HL-60 (cell line): ENCODE measurements at regions not wholly inside any gene's neighbourhood (a gene's known extent, or its start where the extent isn't known, plus 50 kb on each side); places are given as distances from the start of the nearest gene placed in this dataset.

ENCODE experiments used
- GABPA ChIP-seq: IDR thresholded peaks from 2 replicates; pipeline ENCODE4 v1.6.1; 2012; ENCODE audit warnings: low read depth
- POLR2AphosphoS5 ChIP-seq: IDR thresholded peaks from 2 replicates; pipeline ENCODE4 v1.6.1; 2012; ENCODE audit warnings: low read depth
- SPI1 ChIP-seq: IDR thresholded peaks from 2 replicates; pipeline ENCODE4 v1.6.1; 2012; ENCODE audit warnings: low read depth, mild to moderate bottlenecking, borderline replicate concordance
- TF ChIP-seq, protein P1 (sequence below): IDR thresholded peaks from 2 replicates; pipeline ENCODE4 v1.6.1; 2012; ENCODE audit warnings: low read depth; ENCODE audit not compliant: insufficient replicate concordance
- TF ChIP-seq, protein P2 (sequence below): IDR thresholded peaks from one replicate; pipeline ENCODE4 v1.5.1; 2011; ENCODE audit warnings: low read length, control low read depth, inconsistent platforms; ENCODE audit not compliant: insufficient read depth

DNA sequence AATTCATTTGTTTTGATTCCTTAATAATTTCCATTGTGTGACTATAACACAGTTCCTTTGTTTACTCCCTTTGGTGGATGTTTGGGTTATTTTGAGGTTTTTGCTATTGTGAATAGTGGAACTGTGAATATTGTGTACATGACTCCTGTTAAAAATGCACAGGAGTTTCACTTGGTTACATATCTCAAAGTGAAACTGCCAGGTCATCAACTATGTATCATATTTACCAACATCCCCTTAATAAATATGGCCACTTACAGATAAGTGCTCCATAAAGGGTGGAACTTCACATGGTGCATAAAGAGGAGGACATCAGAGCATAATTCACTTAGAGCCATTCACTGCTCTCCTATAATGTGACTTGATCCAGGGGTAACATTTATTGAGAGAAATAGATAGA, 328.9 kb downstream of the SEC23A start:
- TF ChIP-seq, protein P1, sequence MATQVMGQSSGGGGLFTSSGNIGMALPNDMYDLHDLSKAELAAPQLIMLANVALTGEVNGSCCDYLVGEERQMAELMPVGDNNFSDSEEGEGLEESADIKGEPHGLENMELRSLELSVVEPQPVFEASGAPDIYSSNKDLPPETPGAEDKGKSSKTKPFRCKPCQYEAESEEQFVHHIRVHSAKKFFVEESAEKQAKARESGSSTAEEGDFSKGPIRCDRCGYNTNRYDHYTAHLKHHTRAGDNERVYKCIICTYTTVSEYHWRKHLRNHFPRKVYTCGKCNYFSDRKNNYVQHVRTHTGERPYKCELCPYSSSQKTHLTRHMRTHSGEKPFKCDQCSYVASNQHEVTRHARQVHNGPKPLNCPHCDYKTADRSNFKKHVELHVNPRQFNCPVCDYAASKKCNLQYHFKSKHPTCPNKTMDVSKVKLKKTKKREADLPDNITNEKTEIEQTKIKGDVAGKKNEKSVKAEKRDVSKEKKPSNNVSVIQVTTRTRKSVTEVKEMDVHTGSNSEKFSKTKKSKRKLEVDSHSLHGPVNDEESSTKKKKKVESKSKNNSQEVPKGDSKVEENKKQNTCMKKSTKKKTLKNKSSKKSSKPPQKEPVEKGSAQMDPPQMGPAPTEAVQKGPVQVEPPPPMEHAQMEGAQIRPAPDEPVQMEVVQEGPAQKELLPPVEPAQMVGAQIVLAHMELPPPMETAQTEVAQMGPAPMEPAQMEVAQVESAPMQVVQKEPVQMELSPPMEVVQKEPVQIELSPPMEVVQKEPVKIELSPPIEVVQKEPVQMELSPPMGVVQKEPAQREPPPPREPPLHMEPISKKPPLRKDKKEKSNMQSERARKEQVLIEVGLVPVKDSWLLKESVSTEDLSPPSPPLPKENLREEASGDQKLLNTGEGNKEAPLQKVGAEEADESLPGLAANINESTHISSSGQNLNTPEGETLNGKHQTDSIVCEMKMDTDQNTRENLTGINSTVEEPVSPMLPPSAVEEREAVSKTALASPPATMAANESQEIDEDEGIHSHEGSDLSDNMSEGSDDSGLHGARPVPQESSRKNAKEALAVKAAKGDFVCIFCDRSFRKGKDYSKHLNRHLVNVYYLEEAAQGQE = no peak
- TF ChIP-seq, protein P2, sequence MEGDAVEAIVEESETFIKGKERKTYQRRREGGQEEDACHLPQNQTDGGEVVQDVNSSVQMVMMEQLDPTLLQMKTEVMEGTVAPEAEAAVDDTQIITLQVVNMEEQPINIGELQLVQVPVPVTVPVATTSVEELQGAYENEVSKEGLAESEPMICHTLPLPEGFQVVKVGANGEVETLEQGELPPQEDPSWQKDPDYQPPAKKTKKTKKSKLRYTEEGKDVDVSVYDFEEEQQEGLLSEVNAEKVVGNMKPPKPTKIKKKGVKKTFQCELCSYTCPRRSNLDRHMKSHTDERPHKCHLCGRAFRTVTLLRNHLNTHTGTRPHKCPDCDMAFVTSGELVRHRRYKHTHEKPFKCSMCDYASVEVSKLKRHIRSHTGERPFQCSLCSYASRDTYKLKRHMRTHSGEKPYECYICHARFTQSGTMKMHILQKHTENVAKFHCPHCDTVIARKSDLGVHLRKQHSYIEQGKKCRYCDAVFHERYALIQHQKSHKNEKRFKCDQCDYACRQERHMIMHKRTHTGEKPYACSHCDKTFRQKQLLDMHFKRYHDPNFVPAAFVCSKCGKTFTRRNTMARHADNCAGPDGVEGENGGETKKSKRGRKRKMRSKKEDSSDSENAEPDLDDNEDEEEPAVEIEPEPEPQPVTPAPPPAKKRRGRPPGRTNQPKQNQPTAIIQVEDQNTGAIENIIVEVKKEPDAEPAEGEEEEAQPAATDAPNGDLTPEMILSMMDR = no peak
- TF ChIP-seq GABPA (no peak), POLR2AphosphoS5 (no peak), SPI1 (no peak)
